ENCODE measurements at regions not wholly inside any gene's neighbourhood (a gene's known extent, or its start where the extent isn't known, plus 50 kb on each side); places are given as distances from the start of the nearest gene placed in this dataset.

DNA sequence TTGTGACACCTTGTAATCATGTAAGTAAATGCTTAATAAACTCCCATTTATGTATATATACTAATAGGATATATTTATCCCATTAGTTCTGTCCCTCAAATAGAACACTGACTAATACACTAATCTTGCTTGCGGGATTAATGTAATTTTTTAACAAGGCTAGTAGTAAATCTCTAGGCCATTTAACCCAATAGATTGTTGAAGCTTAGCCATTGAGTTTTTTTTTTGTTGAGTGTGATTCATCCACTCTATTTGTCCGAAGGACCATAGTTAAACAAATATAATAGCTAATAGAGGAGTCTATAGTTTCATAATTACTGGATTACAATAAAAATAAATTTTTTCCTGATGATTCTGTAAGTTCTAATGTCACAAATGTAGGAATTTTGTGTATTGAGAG lies 474.4 kb downstream of the CDH9 start:
- DNase-seq (ENCODE audit: extremely low spot score) = no peak
- TF ChIP-seq FOXM1 (IDR thresholded peaks at IDR 0.05; ENCODE audit: borderline replicate concordance) = no peak
- TF ChIP-seq HDGF (IDR thresholded peaks at IDR 0.05; ENCODE audit: borderline replicate concordance) = no peak
- TF ChIP-seq CTBP1 (IDR thresholded peaks at IDR 0.05; ENCODE audit: borderline replicate concordance) = no peak
- TF ChIP-seq TARDBP (IDR thresholded peaks at IDR 0.05) = no peak
- no peak for TF ChIP-seq FOXK2 (IDR thresholded peaks at IDR 0.05)
- no peak for TF ChIP-seq SP1 (IDR thresholded peaks at IDR 0.05)
- TF ChIP-seq ELF4 (IDR thresholded peaks at IDR 0.05) = no peak
- TF ChIP-seq FOXA1 (IDR thresholded peaks at IDR 0.05) = no peak
- no peak for TF ChIP-seq SUZ12 (IDR thresholded peaks at IDR 0.05)
- TF ChIP-seq L3MBTL2 (conservative IDR thresholded peaks at IDR 0.05) = no peak
- ChIA-PET CTCF (no interaction called here), POLR2A (no interaction called here)

GRCh38 chr5:26553079-26553478 lies 485.3 kb downstream of the CDH9 start:
- TF ChIP-seq LEF1 (IDR thresholded peaks at IDR 0.05; ENCODE audit: borderline replicate concordance) (peak; percentile 94; the same call in 1 of the 2 replicates), ARNT (IDR thresholded peaks at IDR 0.05) (no peak), CTBP1 (IDR thresholded peaks at IDR 0.05; ENCODE audit: borderline replicate concordance) (peak; percentile 94), BHLHE40 (IDR thresholded peaks at IDR 0.05; ENCODE audit: borderline replicate concordance) (no peak), PKNOX1 (IDR thresholded peaks at IDR 0.05) (peak; percentile 66; the same call in 1 of the 2 replicates)
- peak; percentile 44 for DNase-seq (ENCODE audit: extremely low spot score)
- ChIA-PET POLR2A (no interaction called here), CTCF (no interaction called here)

GRCh38 chr5:26543987-26544386 lies 494.4 kb downstream of the CDH9 start:
- TF ChIP-seq LEF1 (IDR thresholded peaks at IDR 0.05; ENCODE audit: borderline replicate concordance) = no peak
- TF ChIP-seq SP1 (IDR thresholded peaks at IDR 0.05) = no peak
- no peak for TF ChIP-seq BHLHE40 (IDR thresholded peaks at IDR 0.05; ENCODE audit: borderline replicate concordance)
- TF ChIP-seq L3MBTL2 (conservative IDR thresholded peaks at IDR 0.05) = no peak
- no peak for TF ChIP-seq FOXA1 (IDR thresholded peaks at IDR 0.05)
- TF ChIP-seq ZNF384 (IDR thresholded peaks at IDR 0.05) = no peak
- TF ChIP-seq SUZ12 (IDR thresholded peaks at IDR 0.05) = no peak
- TF ChIP-seq FOXM1 (IDR thresholded peaks at IDR 0.05; ENCODE audit: borderline replicate concordance) = no peak
- TF ChIP-seq ELF4 (IDR thresholded peaks at IDR 0.05) = no peak
- no peak for TF ChIP-seq HDGF (IDR thresholded peaks at IDR 0.05; ENCODE audit: borderline replicate concordance)
- no peak for TF ChIP-seq PKNOX1 (IDR thresholded peaks at IDR 0.05)
- TF ChIP-seq FOXK2 (IDR thresholded peaks at IDR 0.05) = no peak
- TF ChIP-seq ARNT (IDR thresholded peaks at IDR 0.05) = no peak
- no peak for TF ChIP-seq NFRKB (IDR thresholded peaks at IDR 0.05)
- TF ChIP-seq TARDBP (IDR thresholded peaks at IDR 0.05) = no peak
- no peak for TF ChIP-seq CTBP1 (IDR thresholded peaks at IDR 0.05; ENCODE audit: borderline replicate concordance)
- DNase-seq (ENCODE audit: extremely low spot score) = no peak
- POLR2A ChIA-PET = no interaction called here
- CTCF ChIA-PET = no interaction called here

DNA sequence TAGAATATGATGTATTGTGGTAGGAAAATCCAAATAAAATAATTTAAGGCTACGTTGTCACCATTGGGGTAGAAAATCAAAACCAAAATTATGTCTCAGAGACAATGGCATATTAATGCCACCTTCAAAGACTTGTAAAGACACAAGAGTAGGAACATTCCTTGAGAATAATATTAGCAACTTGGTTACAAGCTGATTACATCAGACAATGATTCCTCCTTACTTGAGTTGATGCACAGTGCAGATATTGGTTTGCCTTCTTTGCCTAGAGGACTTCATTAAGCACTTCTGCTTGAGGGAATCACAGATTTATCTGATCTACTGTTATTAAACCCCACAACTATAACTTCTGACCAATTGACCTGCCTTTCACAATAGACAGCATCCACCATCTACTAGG lies 500.2 kb downstream of the CDH9 start:
- ChIA-PET CTCF (no interaction called here), POLR2A (no interaction called here)
- no peak for DNase-seq (ENCODE audit: extremely low spot score)
- TF ChIP-seq NFRKB (IDR thresholded peaks at IDR 0.05) (no peak), BHLHE40 (IDR thresholded peaks at IDR 0.05; ENCODE audit: borderline replicate concordance) (no peak), ELF4 (IDR thresholded peaks at IDR 0.05) (no peak), HDGF (IDR thresholded peaks at IDR 0.05; ENCODE audit: borderline replicate concordance) (no peak), L3MBTL2 (conservative IDR thresholded peaks at IDR 0.05) (no peak), ARNT (IDR thresholded peaks at IDR 0.05) (no peak), FOXM1 (IDR thresholded peaks at IDR 0.05; ENCODE audit: borderline replicate concordance) (no peak)

DNA sequence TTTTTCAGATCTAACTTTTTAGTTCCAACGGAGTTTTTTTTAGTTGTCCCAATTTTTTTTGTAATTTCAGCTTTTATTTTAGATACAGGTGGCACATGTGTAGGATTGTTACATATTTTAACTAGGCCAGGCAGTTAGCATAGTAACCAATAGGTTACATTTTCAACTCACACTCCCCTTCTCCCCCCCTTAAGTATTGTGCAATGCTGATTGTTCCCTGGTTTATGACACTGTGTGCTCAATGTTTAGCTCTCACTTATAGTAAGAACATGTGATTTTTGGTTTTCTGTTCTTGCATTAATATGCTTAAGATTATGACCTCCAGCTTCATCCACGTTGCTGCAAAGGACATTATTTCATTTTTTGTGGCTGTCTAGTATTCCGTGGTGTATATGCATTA lies 503.2 kb downstream of the CDH9 start:
- DNase-seq (ENCODE audit: extremely low spot score) = no peak
- ChIA-PET CTCF (no interaction called here), POLR2A (no interaction called here)
- TF ChIP-seq FOXM1 (IDR thresholded peaks at IDR 0.05; ENCODE audit: borderline replicate concordance) = no peak
- TF ChIP-seq L3MBTL2 (conservative IDR thresholded peaks at IDR 0.05) = no peak
- TF ChIP-seq BHLHE40 (IDR thresholded peaks at IDR 0.05; ENCODE audit: borderline replicate concordance) = no peak
- no peak for TF ChIP-seq HDGF (IDR thresholded peaks at IDR 0.05; ENCODE audit: borderline replicate concordance)
- TF ChIP-seq PKNOX1 (IDR thresholded peaks at IDR 0.05) = no peak
- no peak for TF ChIP-seq FOXA1 (IDR thresholded peaks at IDR 0.05)
- TF ChIP-seq FOXK2 (IDR thresholded peaks at IDR 0.05) = no peak
- no peak for TF ChIP-seq TARDBP (IDR thresholded peaks at IDR 0.05)
- no peak for TF ChIP-seq SP1 (IDR thresholded peaks at IDR 0.05)

- POLR2A ChIA-PET = no interaction called here
- CTCF ChIA-PET = no interaction called here
- no peak for TF ChIP-seq ARNT (IDR thresholded peaks at IDR 0.05)
- no peak for TF ChIP-seq L3MBTL2 (conservative IDR thresholded peaks at IDR 0.05)
- no peak for TF ChIP-seq PKNOX1 (IDR thresholded peaks at IDR 0.05)
- TF ChIP-seq ZNF384 (IDR thresholded peaks at IDR 0.05) = no peak
- no peak for TF ChIP-seq SUZ12 (IDR thresholded peaks at IDR 0.05)
- TF ChIP-seq ELF4 (IDR thresholded peaks at IDR 0.05) = no peak
- TF ChIP-seq FOXA1 (IDR thresholded peaks at IDR 0.05) = no peak
- no peak for TF ChIP-seq BHLHE40 (IDR thresholded peaks at IDR 0.05; ENCODE audit: borderline replicate concordance)
- no peak for TF ChIP-seq LEF1 (IDR thresholded peaks at IDR 0.05; ENCODE audit: borderline replicate concordance)
- no peak for TF ChIP-seq TARDBP (IDR thresholded peaks at IDR 0.05)
- no peak for TF ChIP-seq SP1 (IDR thresholded peaks at IDR 0.05)
- no peak for TF ChIP-seq CTBP1 (IDR thresholded peaks at IDR 0.05; ENCODE audit: borderline replicate concordance)
- no peak for TF ChIP-seq HDGF (IDR thresholded peaks at IDR 0.05; ENCODE audit: borderline replicate concordance)
- no peak for TF ChIP-seq FOXM1 (IDR thresholded peaks at IDR 0.05; ENCODE audit: borderline replicate concordance)
- no peak for TF ChIP-seq NFRKB (IDR thresholded peaks at IDR 0.05)
- no peak for DNase-seq (ENCODE audit: extremely low spot score)
Observed at GRCh38 chr5:26530305-26530704, 508.1 kb downstream of the CDH9 start.

All from HEK293T (cell line).